HG03565 (cell line): ENCODE measurements at regions not wholly inside any gene's neighbourhood (a gene's known extent, or its start where the extent isn't known, plus 50 kb on each side); places are given as distances from the start of the nearest gene placed in this dataset.

ENCODE experiments used
- ATAC-seq: cut with Tn5 transposase; IDR thresholded peaks from one replicate; pipeline ENCODE4 v1.9.1; 2021; ENCODE audit warnings: mild to moderate bottlenecking, moderate library complexity; ENCODE audit not compliant: unreplicated experiment

GRCh38 chr9:88810826-88811225 lies 180.4 kb upstream of the S1PR3 start:
- no peak for ATAC-seq

- no peak for ATAC-seq
Measured at GRCh38 chr9:88811511-88811910, 179.8 kb upstream of the S1PR3 start.

- no peak for ATAC-seq
Measured at GRCh38 chr9:88812938-88813637, 178.2 kb upstream of the S1PR3 start.

- no peak for ATAC-seq
Measured at GRCh38 chr9:88813638-88814209, 177.5 kb upstream of the S1PR3 start.

- no peak for ATAC-seq
Measured at GRCh38 chr9:88814577-88814976, 176.7 kb upstream of the S1PR3 start.

- ATAC-seq: no peak
Measured at GRCh38 chr9:88816141-88816540, 175.1 kb upstream of the S1PR3 start.

GRCh38 chr9:88816591-88816990 lies 174.7 kb upstream of the S1PR3 start:
- no peak for ATAC-seq

- ATAC-seq: no peak
Measured at GRCh38 chr9:88817628-88818027, 173.6 kb upstream of the S1PR3 start.

GRCh38 chr9:88818495-88819201 lies 172.6 kb upstream of the S1PR3 start:
- ATAC-seq: no peak

GRCh38 chr9:88819476-88819875 lies 171.8 kb upstream of the S1PR3 start:
- no peak for ATAC-seq

- no peak for ATAC-seq
Measured at GRCh38 chr9:88820055-88820454, 171.2 kb upstream of the S1PR3 start.

- ATAC-seq: no peak
Measured at GRCh38 chr9:88821033-88821745, 170.1 kb upstream of the S1PR3 start.

- no peak for ATAC-seq
Measured at GRCh38 chr9:88821746-88822106, 169.5 kb upstream of the S1PR3 start.

- ATAC-seq: no peak
Measured at GRCh38 chr9:88824711-88825110, 166.6 kb upstream of the S1PR3 start.

GRCh38 chr9:88826181-88826580 lies 165.1 kb upstream of the S1PR3 start:
- ATAC-seq: no peak

- ATAC-seq: no peak
Measured at GRCh38 chr9:88826771-88827181, 164.5 kb upstream of the S1PR3 start.

- ATAC-seq: no peak
Measured at GRCh38 chr9:88828018-88828417, 163.2 kb upstream of the S1PR3 start.

GRCh38 chr9:88828492-88828974 lies 162.7 kb upstream of the S1PR3 start:
- no peak for ATAC-seq

- ATAC-seq: no peak
Measured at GRCh38 chr9:88829276-88829675, 162.0 kb upstream of the S1PR3 start.

- ATAC-seq: no peak
Measured at GRCh38 chr9:88831713-88832407, 159.4 kb upstream of the S1PR3 start.

GRCh38 chr9:88833946-88834345 lies 157.3 kb upstream of the S1PR3 start:
- ATAC-seq: no peak
